Neural cell (in vitro differentiated cells): ENCODE measurements at regions not wholly inside any gene's neighbourhood (a gene's known extent, or its start where the extent isn't known, plus 50 kb on each side); places are given as distances from the start of the nearest gene placed in this dataset.

Source experiments
- H2AFZ ChIP-seq: fragments of 200-600, 300-800 bp; sonication (generic), shearing (Covaris generic); 2 replicates; pipeline ENCODE4 v1.6.0; 2014; ENCODE audit warnings: low read depth, mild to moderate bottlenecking, antibody characterized with exemption, low read length, moderate library complexity
- H3F3A ChIP-seq: fragments of 200-600 bp; shearing (Covaris generic); 2 replicates; pipeline ENCODE4 v1.6.1; 2016; ENCODE audit warnings: mild to moderate bottlenecking, moderate library complexity, mixed read lengths, antibody characterized with exemption, low read length; ENCODE audit not compliant: insufficient read depth, poor library complexity, severe bottlenecking
- H3K27ac ChIP-seq: fragments of 200-600, 300-800 bp; sonication (generic), shearing (Covaris generic); 2 replicates; pipeline ENCODE4 v1.5.1; 2014; ENCODE audit warnings: mild to moderate bottlenecking, low read length, moderate library complexity
- H3K27me3 ChIP-seq: fragments of 300-800, 200-600 bp; sonication (generic), shearing (Covaris generic); 2 replicates; pipeline ENCODE4 v1.6.0; 2014; ENCODE audit warnings: mild to moderate bottlenecking, low read depth, low read length, moderate library complexity; ENCODE audit not compliant: insufficient read depth
- H3K36me3 ChIP-seq: fragments of 300-800, 200-600 bp; sonication (generic), shearing (Covaris generic); 2 replicates; pipeline ENCODE4 v1.5.1; 2014; ENCODE audit warnings: mild to moderate bottlenecking, antibody characterized with exemption, low read length, moderate library complexity; ENCODE audit not compliant: insufficient read depth
- H3K4me2 ChIP-seq: fragments of 300-800, 200-600 bp; sonication (generic), shearing (Covaris generic); 2 replicates; pipeline ENCODE4 v1.6.0; 2014; ENCODE audit warnings: mild to moderate bottlenecking, low read length
- H3K4me3 ChIP-seq: fragments of 300-800, 200-600 bp; sonication (generic), shearing (Covaris generic); 2 replicates; pipeline ENCODE4 v1.5.1; 2014; ENCODE audit warnings: mild to moderate bottlenecking, low read length, moderate library complexity
- H3K79me2 ChIP-seq: fragments of 200-600 bp; shearing (Covaris generic); replicated peaks from 2 replicates; pipeline ENCODE4 v1.6.0; 2014; ENCODE audit warnings: mild to moderate bottlenecking, low read length, moderate library complexity; ENCODE audit not compliant: insufficient read depth
- H3K9ac ChIP-seq: fragments of 300-800, 200-600 bp; sonication (generic), shearing (Covaris generic); 2 replicates; pipeline ENCODE4 v1.6.1; 2016; ENCODE audit warnings: mild to moderate bottlenecking, low read length, mixed read lengths
- H3K9me2 ChIP-seq: fragments of 200-600 bp; shearing (Covaris generic); 2 replicates; pipeline ENCODE4 v1.6.1; 2016; ENCODE audit warnings: mild to moderate bottlenecking, low read length, mixed read lengths; ENCODE audit not compliant: insufficient read depth
- H3K9me3 ChIP-seq: fragments of 200-600, 300-800 bp; sonication (generic), shearing (Covaris generic); 2 replicates; pipeline ENCODE4 v1.6.1; 2016; ENCODE audit warnings: mild to moderate bottlenecking, mixed run types, low read length, moderate library complexity, mixed read lengths
- H4K20me1 ChIP-seq: fragments of 200-600 bp; shearing (Covaris generic); 2 replicates; pipeline ENCODE4 v1.6.1; 2016; ENCODE audit warnings: mild to moderate bottlenecking, mixed run types; ENCODE audit not compliant: insufficient read depth
- CTCF ChIP-seq: fragments of 450-650 bp; IDR thresholded peaks from 2 replicates; pipeline ENCODE4 v1.5.1; 2014; ENCODE audit warnings: antibody characterized with exemption, mild to moderate bottlenecking, moderate library complexity; ENCODE audit not compliant: poor library complexity, severe bottlenecking
- EP300 ChIP-seq: fragments of 450-650 bp; conservative IDR thresholded peaks from 2 replicates; pipeline ENCODE4 v1.6.1; 2014; ENCODE audit warnings: antibody characterized with exemption, mild to moderate bottlenecking, moderate library complexity; ENCODE audit not compliant: poor library complexity, severe bottlenecking
- EZH2 ChIP-seq: fragments of 200-600, 300-800 bp; shearing (Covaris generic), sonication (generic); IDR thresholded peaks from 2 replicates; pipeline ENCODE4 v1.6.1; 2014; ENCODE audit warnings: antibody characterized with exemption, low read length, borderline replicate concordance, mild to moderate bottlenecking; ENCODE audit not compliant: insufficient read depth, poor library complexity, severe bottlenecking
- MXI1 ChIP-seq: fragments of 450-650 bp; conservative IDR thresholded peaks from 2 replicates; pipeline ENCODE4 v1.6.1; 2014; ENCODE audit warnings: antibody characterized with exemption, mild to moderate bottlenecking; ENCODE audit not compliant: poor library complexity, severe bottlenecking
- POLR2AphosphoS5 ChIP-seq: IDR thresholded peaks from 2 replicates; pipeline ENCODE4 v1.6.1; 2012
- RAD21 ChIP-seq: fragments of 450-650 bp; conservative IDR thresholded peaks from 2 replicates; pipeline ENCODE4 v1.6.1; 2014; ENCODE audit warnings: antibody characterized with exemption, mild to moderate bottlenecking, moderate library complexity
- REST ChIP-seq: IDR thresholded peaks from 2 replicates; pipeline ENCODE4 v1.6.1; 2012; ENCODE audit warnings: borderline replicate concordance
- SMC3 ChIP-seq: fragments of 450-650 bp; conservative IDR thresholded peaks from 2 replicates; pipeline ENCODE4 v1.6.1; 2014; ENCODE audit warnings: antibody characterized with exemption, mild to moderate bottlenecking, moderate library complexity; ENCODE audit not compliant: poor library complexity
- TAF1 ChIP-seq: IDR thresholded peaks from 2 replicates; pipeline ENCODE4 v1.6.1; 2012; ENCODE audit warnings: low read depth

GRCh38 chr2:3970791-3971651 is 267.6 kb downstream of the DCDC2C start:
- H3K27ac ChIP-seq = no peak overlapping the region
- H3K36me3 ChIP-seq = no peaks in the 10 kb centered on the region
- H4K20me1 ChIP-seq = no peaks in the 10 kb centered on the region
- H3F3A ChIP-seq = no peaks in the 10 kb centered on the region
- no peak overlapping the region for H3K9ac ChIP-seq
- no peaks in the 10 kb centered on the region for H3K9me3 ChIP-seq
- no peak overlapping the region for H3K4me3 ChIP-seq
- H3K27me3 ChIP-seq = no peaks in the 10 kb centered on the region
- H3K79me2 ChIP-seq = no peaks in the 10 kb centered on the region
- H2AFZ ChIP-seq = no peak overlapping the region
- H3K4me2 ChIP-seq = no peak overlapping the region
- no peaks in the 10 kb centered on the region for H3K9me2 ChIP-seq
- no peak for TF ChIP-seq RAD21
- no peak for TF ChIP-seq CTCF
- no peak for TF ChIP-seq POLR2AphosphoS5
- TF ChIP-seq REST = no peak
- TF ChIP-seq MXI1 = no peak
- TF ChIP-seq EP300 = no peak
- no peak for TF ChIP-seq TAF1
- TF ChIP-seq EZH2 = no peak
- no peak for TF ChIP-seq SMC3

GRCh38 chr2:3971652-3972192 is 268.3 kb downstream of the DCDC2C start:
- no peak for TF ChIP-seq EZH2
- no peak for TF ChIP-seq TAF1
- TF ChIP-seq RAD21 = no peak
- no peak for TF ChIP-seq EP300
- TF ChIP-seq REST = no peak
- TF ChIP-seq SMC3 = no peak
- no peak for TF ChIP-seq CTCF
- no peak for TF ChIP-seq POLR2AphosphoS5
- TF ChIP-seq MXI1 = no peak
- H3K27me3 ChIP-seq = no peaks in the 10 kb centered on the region

More at GRCh38 chr2:3971652-3972192, 268.3 kb downstream of the DCDC2C start:
- H3K36me3 ChIP-seq = no peaks in the 10 kb centered on the region
- no peaks in the 10 kb centered on the region for H3F3A ChIP-seq
- no peak overlapping the region for H3K4me3 ChIP-seq
- H3K9me2 ChIP-seq = no peaks in the 10 kb centered on the region
- no peak overlapping the region for H3K9ac ChIP-seq
- no peaks in the 10 kb centered on the region for H3K9me3 ChIP-seq
- H3K79me2 ChIP-seq = no peaks in the 10 kb centered on the region
- H3K27ac ChIP-seq = no peak overlapping the region
- H3K4me2 ChIP-seq = no peak overlapping the region
- no peaks in the 10 kb centered on the region for H4K20me1 ChIP-seq
- H2AFZ ChIP-seq = no peak overlapping the region
